HepG2 (cell line): ENCODE measurements at regions not wholly inside any gene's neighbourhood (a gene's known extent, or its start where the extent isn't known, plus 50 kb on each side); places are given as distances from the start of the nearest gene placed in this dataset.

Experiments
- ATAC-seq: fragments of 200-7000 bp; cut with Tn5 transposase; 3 replicates; pipeline ENCODE4 v1.9.1; 2020; ENCODE audit warnings: mild to moderate bottlenecking, moderate library complexity
- BruUV-seq: library from RNA; stranded (reverse); fragments of 400-500 nt; replicated peaks from 2 replicates; lab custom pipeline; 2021; lab: Mats Ljungman, UMichigan
- CTCF ChIA-PET: fragments of 300-600 bp; formaldehyde crosslinking; extraction: SDS; loops from one replicate; lab custom pipeline; 2021; ENCODE audit warnings: low total read pairs, inconsistent platforms, low intra/inter-chr PET ratio; lab: Yijun Ruan, JAX
- POLR2A ChIA-PET: fragments of 350-600 bp; sonication (Branson Sonifier 250); formaldehyde crosslinking; loops from one replicate; lab custom pipeline; 2020; ENCODE audit warnings: antibody characterized with exemption, inconsistent platforms; lab: Yijun Ruan, JAX
- DNase-seq: peaks from one replicate; pipeline ENCODE4 v3.0.0-alpha.2; 2015; ENCODE audit warnings: low spot score
- FAIRE-seq: peaks from 3 replicates; lab custom pipeline; 2011; peaks lifted over from hg19 to GRCh38; lab: Jason Lieb, UNC
- H2AFZ ChIP-seq: one replicate; pipeline ENCODE4 v1.6.1; 2011; ENCODE audit warnings: low read length, inconsistent platforms
- H3K27ac ChIP-seq: fragments of 300-600 bp; 3 replicates; pipeline ENCODE4 v1.8.0; 2011; ENCODE audit warnings: mixed run types, mild to moderate bottlenecking, mixed read lengths, low read length, inconsistent platforms; ENCODE audit not compliant: insufficient read depth; ENCODE audit errors: extremely low read length
- H3K27me3 ChIP-seq, 2 experiments: fragments of 200-600 bp in 1 of 2; 2 replicates in 1 of 2; 3 replicates in 1 of 2; pipeline versions ENCODE4 v1.6.0 to v1.8.0; 2011; ENCODE audit warnings: low read length in 2 of 2, mild to moderate bottlenecking in 2 of 2, moderate library complexity in 2 of 2, inconsistent platforms in 1 of 2; ENCODE audit not compliant: insufficient read depth in 2 of 2, control insufficient read depth in 1 of 2
- H3K36me3 ChIP-seq, 2 experiments: fragments of 200-600 bp in 1 of 2; replicated peaks in 1 of 2; 2 replicates in 1 of 2; 3 replicates in 1 of 2; pipeline versions ENCODE4 v1.5.1 to v1.8.0; 2011; ENCODE audit warnings: low read length in 2 of 2, inconsistent platforms in 1 of 2; ENCODE audit not compliant: insufficient read depth in 2 of 2, control insufficient read depth in 1 of 2
- H3K4me1 ChIP-seq: 2 replicates; pipeline ENCODE4 v1.5.1; 2012; ENCODE audit warnings: low read length, inconsistent platforms; ENCODE audit not compliant: insufficient read depth
- H3K4me2 ChIP-seq: 2 replicates; pipeline ENCODE4 v1.6.0; 2011; ENCODE audit warnings: low read depth, low read length, inconsistent platforms
- H3K4me3 ChIP-seq, 3 experiments: fragments of 200-600 bp in 1 of 3; sonication (generic), shearing (Covaris generic) in 1 of 3; replicated peaks in 1 of 3; 2 replicates each; pipeline ENCODE4 v1.5.1; 2011 to 2016; ENCODE audit warnings: low read length in 3 of 3, inconsistent platforms in 2 of 3, low read depth in 2 of 3, mild to moderate bottlenecking in 2 of 3, control low read depth in 1 of 3, mixed read lengths in 1 of 3; ENCODE audit not compliant: insufficient read depth in 1 of 3
- H3K79me2 ChIP-seq: one replicate; pipeline ENCODE4 v1.6.1; 2011; ENCODE audit warnings: low read length, inconsistent platforms; ENCODE audit not compliant: insufficient read depth
- H3K9ac ChIP-seq: 2 replicates; pipeline ENCODE4 v1.6.0; 2011; ENCODE audit warnings: mild to moderate bottlenecking, low read depth, low read length, inconsistent platforms; ENCODE audit not compliant: insufficient read depth
- H3K9me3 ChIP-seq: 2 replicates; pipeline ENCODE4 v1.5.1; 2012; ENCODE audit warnings: mild to moderate bottlenecking, low read length
- H4K20me1 ChIP-seq: 2 replicates; pipeline ENCODE4 v1.6.0; 2011; ENCODE audit warnings: inconsistent platforms, mild to moderate bottlenecking, low read length, moderate library complexity; ENCODE audit not compliant: insufficient read depth
- FLYWCH1 ChIP-seq: sonication (generic); formaldehyde crosslinking; IDR thresholded peaks from 2 replicates; pipeline ENCODE4 v1.8.1; 2023; ENCODE audit warnings: mild to moderate bottlenecking, missing genetic modification reagents
- FOSL1 ChIP-seq: sonication (generic); formaldehyde crosslinking; IDR thresholded peaks from 2 replicates; pipeline ENCODE4 v1.9.0; 2021; ENCODE audit warnings: missing genetic modification reagents, borderline replicate concordance
- GABPB1 ChIP-seq: IDR thresholded peaks from 2 replicates; pipeline ENCODE4 v1.6.1; 2016; ENCODE audit warnings: mild to moderate bottlenecking, missing genetic modification reagents, moderate library complexity, missing compliant biosample characterization
- HCFC1 ChIP-seq: fragments of 150-350 bp; IDR thresholded peaks from 2 replicates; pipeline ENCODE4 v1.6.1; 2014; ENCODE audit warnings: low read depth, low read length
- HES4 ChIP-seq: sonication (generic); formaldehyde crosslinking; IDR thresholded peaks from 2 replicates; pipeline ENCODE4 v1.9.0; 2021; ENCODE audit warnings: mild to moderate bottlenecking, missing genetic modification reagents, borderline replicate concordance
- PAF1 ChIP-seq: IDR thresholded peaks from 2 replicates; pipeline ENCODE4 v1.6.1; 2016; ENCODE audit warnings: missing genetic modification reagents, missing compliant biosample characterization
- PAX8 ChIP-seq: sonication (generic); formaldehyde crosslinking; IDR thresholded peaks from 2 replicates; pipeline ENCODE4 v1.8.0; 2022; ENCODE audit warnings: mild to moderate bottlenecking, missing genetic modification reagents, borderline replicate concordance
- PHF21A ChIP-seq: sonication (generic); formaldehyde crosslinking; IDR thresholded peaks from 2 replicates; pipeline ENCODE4 v1.5.0; 2020; ENCODE audit warnings: mild to moderate bottlenecking, missing genetic modification reagents
- RFXANK ChIP-seq: IDR thresholded peaks from 2 replicates; pipeline ENCODE4 v1.6.1; 2016
- SIN3B ChIP-seq: fragments of 150-350 bp; IDR thresholded peaks from 2 replicates; pipeline ENCODE4 v1.6.1; 2014; ENCODE audit warnings: low read length
- STAT5B ChIP-seq: sonication (generic); formaldehyde crosslinking; IDR thresholded peaks from 2 replicates; pipeline ENCODE4 v1.4.0; 2020; ENCODE audit warnings: missing genetic modification reagents
- TBX3 ChIP-seq: fragments of 450-650 bp; IDR thresholded peaks from 2 replicates; pipeline ENCODE4 v1.6.1; 2017; ENCODE audit warnings: antibody characterized with exemption, mild to moderate bottlenecking, inconsistent platforms, borderline replicate concordance
- TEAD2 ChIP-seq: sonication (generic); formaldehyde crosslinking; IDR thresholded peaks from 2 replicates; pipeline ENCODE4 v1.9.0; 2021; ENCODE audit warnings: missing genetic modification reagents
- ZFX ChIP-seq: sonication (generic); formaldehyde crosslinking; IDR thresholded peaks from 2 replicates; pipeline ENCODE4 v1.4.0; 2020; ENCODE audit warnings: mild to moderate bottlenecking, low read depth, missing genetic modification reagents, moderate library complexity
- ZNF263 ChIP-seq: sonication (generic); formaldehyde crosslinking; IDR thresholded peaks from 2 replicates; pipeline ENCODE4 v1.4.0; 2020; ENCODE audit warnings: missing genetic modification reagents
- ZNF552 ChIP-seq: sonication (generic); formaldehyde crosslinking; IDR thresholded peaks from 2 replicates; pipeline ENCODE4 v1.9.0; 2022; ENCODE audit warnings: missing genetic modification reagents, mild to moderate bottlenecking, borderline replicate concordance
- ZNF598 ChIP-seq: sonication (generic); formaldehyde crosslinking; IDR thresholded peaks from 2 replicates; pipeline ENCODE4 v1.5.1; 2020; ENCODE audit warnings: mild to moderate bottlenecking, missing genetic modification reagents, borderline replicate concordance
- ZNF839 ChIP-seq: sonication (generic); formaldehyde crosslinking; IDR thresholded peaks from 2 replicates; pipeline ENCODE4 v1.4.0; 2020; ENCODE audit warnings: missing genetic modification reagents, mild to moderate bottlenecking, borderline replicate concordance
- WGBS: methylation state at CpG from one replicate; pipeline ENCODE4 v1.1.6; 2017; ENCODE audit warnings: low lambda C conversion rate; 5-methylcytosine and 5-hydroxymethylcytosine counted together
- in situ Hi-C: cut with HindIII; loops from 2 replicates; pipeline ENCODE4 v1.10.0; 2017; ENCODE audit warnings: low pct_unique_long_range_greater_than_20kb; ENCODE audit not compliant: extremely low pct_ligation_motif_present
- intact Hi-C: fragments of 100-400 bp; cut with micrococcal nuclease; formaldehyde crosslinking; loops from one replicate; pipeline ENCODE4 v1.10.0; 2022; ENCODE audit not compliant: unreplicated experiment
- TF ChIP-seq, protein P1 (sequence below): sonication (generic); formaldehyde crosslinking; IDR thresholded peaks from 2 replicates; pipeline ENCODE4 v1.8.0; 2022; ENCODE audit warnings: mild to moderate bottlenecking, missing genetic modification reagents, moderate library complexity
- TF ChIP-seq, protein P2 (sequence below): IDR thresholded peaks from 2 replicates; pipeline ENCODE4 v1.6.1; 2016; ENCODE audit warnings: low read depth

DNA sequence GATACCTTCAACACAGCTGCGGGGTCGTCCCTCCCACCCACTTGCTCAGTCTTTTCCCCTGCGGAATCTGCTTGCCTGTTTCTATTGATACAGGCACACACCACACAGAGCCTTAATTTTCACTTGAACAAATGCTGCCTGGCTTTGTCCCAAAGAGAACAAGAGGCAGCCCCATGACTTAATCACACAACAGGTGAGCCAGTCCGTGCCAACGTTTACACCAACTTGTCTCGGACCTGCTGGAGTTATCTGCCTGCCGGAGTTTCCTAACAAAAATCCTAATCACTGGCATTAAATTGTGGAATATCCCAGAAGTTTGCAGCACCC lies 186.8 kb upstream of the RREB1 start (continued):
- TF ChIP-seq, protein P1, sequence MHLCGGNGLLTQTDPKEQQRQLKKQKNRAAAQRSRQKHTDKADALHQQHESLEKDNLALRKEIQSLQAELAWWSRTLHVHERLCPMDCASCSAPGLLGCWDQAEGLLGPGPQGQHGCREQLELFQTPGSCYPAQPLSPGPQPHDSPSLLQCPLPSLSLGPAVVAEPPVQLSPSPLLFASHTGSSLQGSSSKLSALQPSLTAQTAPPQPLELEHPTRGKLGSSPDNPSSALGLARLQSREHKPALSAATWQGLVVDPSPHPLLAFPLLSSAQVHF (CRISPR knock-in tag): no peak
- TF ChIP-seq SIN3B: no peak
- TF ChIP-seq ZNF263: no peak
- no peak for TF ChIP-seq HES4 (CRISPR knock-in tag)
- no peak for TF ChIP-seq PAX8
- TF ChIP-seq TEAD2: no peak

DNA sequence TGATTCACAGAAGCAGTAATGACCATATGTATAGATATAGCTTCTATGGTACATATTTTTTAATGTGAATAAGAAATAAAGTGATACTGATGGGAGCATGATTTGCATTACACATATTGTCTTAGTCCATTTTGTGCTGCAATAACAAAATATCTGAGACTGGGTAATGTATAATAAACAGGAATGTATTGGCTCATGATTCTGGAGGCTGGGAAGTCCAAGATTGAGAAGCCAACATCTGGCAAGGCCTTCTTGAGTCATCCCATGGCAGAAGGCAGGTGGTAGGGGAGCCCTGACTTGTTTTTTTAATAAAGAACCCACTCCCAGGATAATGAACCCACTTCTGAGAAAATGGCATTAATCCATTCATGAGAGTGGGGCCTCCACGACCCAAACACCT lies 185.6 kb upstream of the RREB1 start:
- H3K9me3 ChIP-seq: no peaks in the 10 kb centered on the region
- peaks cover 0 to 7% of the 10 kb centered on the region in 2 experiments; a peak in 1 of 5 replicates for H3K27me3 ChIP-seq
- ChIA-PET POLR2A (no interaction called here), CTCF (no interaction called here)
- no peak overlapping the region for H3K27ac ChIP-seq
- 14% methylated on average over 1 of the region's 1 CpG for WGBS
- in situ Hi-C loops: no loop called here
- FAIRE-seq (no peak), ATAC-seq (no peak), DNase-seq (no peak)
- no peaks in the 10 kb centered on the region for H3K36me3 ChIP-seq
- BruUV-seq: no TSS peak
- H2AFZ ChIP-seq: no peak overlapping the region
- TF ChIP-seq ZNF552 (no peak), ZNF598 (CRISPR knock-in tag) (no peak), PHF21A (CRISPR knock-in tag) (no peak), PAF1 (CRISPR knock-in tag) (no peak), GABPB1 (CRISPR knock-in tag) (no peak), TBX3 (no peak), HCFC1 (no peak), ZFX (CRISPR knock-in tag) (no peak), FOSL1 (no peak), RFXANK (CRISPR knock-in tag) (no peak), ZNF839 (CRISPR knock-in tag) (no peak), FLYWCH1 (CRISPR knock-in tag) (no peak), STAT5B (no peak)
- TF ChIP-seq, protein P2, sequence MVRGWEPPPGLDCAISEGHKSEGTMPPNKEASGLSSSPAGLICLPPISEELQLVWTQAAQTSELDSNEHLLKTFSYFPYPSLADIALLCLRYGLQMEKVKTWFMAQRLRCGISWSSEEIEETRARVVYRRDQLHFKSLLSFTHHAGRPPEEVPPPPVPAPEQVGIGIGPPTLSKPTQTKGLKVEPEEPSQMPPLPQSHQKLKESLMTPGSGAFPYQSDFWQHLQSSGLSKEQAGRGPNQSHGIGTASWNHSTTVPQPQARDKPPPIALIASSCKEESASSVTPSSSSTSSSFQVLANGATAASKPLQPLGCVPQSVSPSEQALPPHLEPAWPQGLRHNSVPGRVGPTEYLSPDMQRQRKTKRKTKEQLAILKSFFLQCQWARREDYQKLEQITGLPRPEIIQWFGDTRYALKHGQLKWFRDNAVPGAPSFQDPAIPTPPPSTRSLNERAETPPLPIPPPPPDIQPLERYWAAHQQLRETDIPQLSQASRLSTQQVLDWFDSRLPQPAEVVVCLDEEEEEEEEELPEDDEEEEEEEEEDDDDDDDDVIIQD (CRISPR knock-in tag): no peak
- no peaks in the 10 kb centered on the region for H3K79me2 ChIP-seq
- H4K20me1 ChIP-seq: no peaks in the 10 kb centered on the region
- intact Hi-C loops: no loop called here
- no peaks in the 10 kb centered on the region for H3K4me1 ChIP-seq
- no peak overlapping the region for H3K9ac ChIP-seq
- H3K4me3 ChIP-seq: no peak overlapping the region
- no peak overlapping the region for H3K4me2 ChIP-seq
